HG03175 (cell line): ENCODE measurements at regions not wholly inside any gene's neighbourhood (a gene's known extent, or its start where the extent isn't known, plus 50 kb on each side); places are given as distances from the start of the nearest gene placed in this dataset.

Experiments
- ATAC-seq: cut with Tn5 transposase; IDR thresholded peaks from one replicate; pipeline ENCODE4 v1.9.1; 2021; ENCODE audit warnings: mild to moderate bottlenecking, moderate library complexity; ENCODE audit not compliant: unreplicated experiment

GRCh38 chr22:48547971-48548370 lies 1279.7 kb downstream of the BRD1 start:
- ATAC-seq: no peak

DNA sequence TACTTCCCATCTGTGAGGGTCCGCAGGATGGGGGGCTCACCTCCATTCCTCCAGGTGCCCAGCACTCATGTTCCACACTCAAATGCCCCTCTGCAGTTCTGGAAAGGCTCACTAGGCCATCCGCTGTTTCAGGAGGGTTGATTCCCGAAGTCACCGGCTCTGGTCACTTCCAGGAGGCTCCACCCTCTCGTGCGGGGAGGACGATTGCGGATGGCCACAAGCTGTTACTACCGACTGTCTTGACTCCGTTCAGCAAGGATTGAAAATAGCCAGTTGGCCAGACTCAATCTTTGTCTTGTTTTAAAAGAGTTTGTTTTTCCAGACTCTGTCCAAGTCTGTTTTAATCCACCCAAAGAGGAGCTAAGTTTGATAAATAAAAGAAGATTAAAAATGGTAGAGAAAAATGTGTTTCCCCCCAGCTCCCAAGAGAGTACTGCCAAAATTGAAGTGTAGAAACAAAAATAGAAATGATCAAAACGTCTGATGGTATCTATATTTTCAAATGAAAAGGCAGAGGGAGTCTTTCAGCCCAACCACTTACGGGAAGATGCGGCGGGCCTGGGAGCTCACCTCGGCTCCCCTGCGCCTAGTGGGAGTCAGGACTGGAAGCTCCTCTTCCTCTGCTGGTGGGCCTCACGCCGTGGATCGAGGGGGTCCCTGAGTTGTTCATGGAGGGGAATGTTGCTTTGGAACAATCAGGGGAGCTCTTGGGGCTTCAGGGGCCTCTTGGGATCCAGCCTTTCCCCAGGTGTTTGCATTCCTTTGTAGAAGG lies 1280.8 kb downstream of the BRD1 start:
- no peak for ATAC-seq

GRCh38 chr22:48545987-48546386 lies 1281.7 kb downstream of the BRD1 start:
- ATAC-seq: no peak

GRCh38 chr22:48541401-48542098 lies 1286.1 kb downstream of the BRD1 start:
- ATAC-seq: no peak

GRCh38 chr22:48539261-48539660 lies 1288.4 kb downstream of the BRD1 start:
- no peak for ATAC-seq

GRCh38 chr22:48538291-48538820 lies 1289.3 kb downstream of the BRD1 start:
- ATAC-seq: no peak

DNA sequence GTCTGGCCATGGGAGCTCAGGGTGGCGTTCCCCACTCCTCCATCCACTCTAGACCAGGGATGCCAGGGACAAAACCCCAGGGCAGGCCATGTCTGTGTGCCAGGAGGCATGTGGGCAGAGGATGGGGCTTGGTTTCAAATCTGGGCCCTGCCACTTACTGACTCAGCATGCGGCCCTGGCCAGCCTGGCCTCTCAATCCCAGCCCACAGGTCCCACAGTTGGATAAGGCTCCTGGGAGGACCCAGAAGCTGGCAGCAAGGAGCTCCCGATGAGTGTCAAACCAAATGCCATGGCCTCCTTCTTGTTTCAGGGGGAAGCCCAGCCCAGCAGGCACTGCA lies 1290.4 kb downstream of the BRD1 start:
- no peak for ATAC-seq

GRCh38 chr22:48536541-48537342 lies 1290.9 kb downstream of the BRD1 start:
- no peak for ATAC-seq

GRCh38 chr22:48535868-48536540 lies 1291.7 kb downstream of the BRD1 start:
- ATAC-seq: no peak

DNA sequence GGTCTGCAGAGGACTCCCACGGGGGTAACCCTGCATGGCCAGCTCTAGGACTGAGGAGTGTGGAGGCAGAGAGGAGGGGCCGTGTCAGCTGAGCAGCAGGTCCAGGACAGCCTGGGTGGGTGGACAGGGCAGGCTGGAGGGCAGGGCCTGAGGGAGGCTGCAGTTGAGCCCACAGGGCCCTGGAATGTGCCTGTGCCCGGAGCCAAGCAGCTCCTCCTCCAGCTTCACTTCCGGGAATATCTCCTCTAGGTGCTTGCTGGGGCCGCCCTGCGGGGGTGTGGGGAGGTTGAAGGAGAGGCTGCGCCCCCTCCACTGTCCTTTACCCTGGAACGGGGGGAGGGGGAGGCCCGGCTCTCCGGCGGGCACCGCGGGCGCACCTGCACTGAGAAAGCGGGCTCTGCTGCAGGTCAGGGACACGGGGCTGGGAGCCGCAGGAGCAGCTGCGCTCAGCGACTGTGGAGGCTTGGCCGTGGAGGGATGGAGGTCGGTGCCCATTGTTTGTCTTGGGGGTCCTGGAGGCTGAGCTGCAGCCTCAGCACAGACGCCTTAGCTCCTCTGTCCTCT lies 1293.2 kb downstream of the BRD1 start:
- ATAC-seq: no peak

DNA sequence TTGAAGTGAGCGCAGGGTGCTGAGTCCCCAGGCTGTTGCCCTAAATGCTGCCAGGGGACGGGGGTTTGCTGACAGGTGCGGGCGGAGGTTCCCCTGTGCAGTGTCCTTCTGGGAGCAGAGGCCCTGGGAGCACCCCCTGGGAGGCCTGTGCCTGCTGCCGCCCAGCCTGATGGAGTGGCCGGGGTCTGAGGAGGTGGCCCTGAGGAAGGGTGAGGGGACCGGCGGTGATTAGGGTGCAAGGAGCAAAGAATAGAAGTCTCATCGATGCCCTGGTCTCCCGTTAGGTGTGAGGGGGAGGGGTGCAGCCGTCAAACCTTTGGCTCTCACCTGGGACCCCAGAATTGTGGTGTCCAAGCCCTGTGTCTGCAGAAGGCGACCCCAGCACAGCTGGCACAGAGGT lies 1294.7 kb downstream of the BRD1 start:
- ATAC-seq: no peak

GRCh38 chr22:48531761-48532435 lies 1295.8 kb downstream of the BRD1 start:
- no peak for ATAC-seq

DNA sequence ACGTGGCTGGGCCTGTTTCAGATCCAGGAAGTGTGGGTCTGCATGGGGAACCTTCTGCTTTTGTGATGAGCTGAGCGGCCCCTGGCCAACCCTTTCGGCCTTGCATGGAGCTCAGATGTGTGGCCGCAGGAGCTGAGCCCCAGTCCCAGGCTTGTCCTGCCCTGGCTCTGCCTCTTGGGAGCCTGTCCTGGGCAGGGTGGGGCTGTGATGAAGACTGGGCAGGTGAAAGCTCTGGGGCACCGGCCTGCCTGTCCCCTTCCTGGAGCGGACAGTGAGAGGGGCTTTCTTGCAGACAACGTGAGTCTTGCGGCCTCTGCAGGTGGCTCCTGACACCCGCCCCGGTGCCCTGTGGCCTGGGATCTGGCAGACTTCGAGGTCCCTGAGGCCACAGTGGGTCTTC lies 1296.6 kb downstream of the BRD1 start:
- no peak for ATAC-seq

DNA sequence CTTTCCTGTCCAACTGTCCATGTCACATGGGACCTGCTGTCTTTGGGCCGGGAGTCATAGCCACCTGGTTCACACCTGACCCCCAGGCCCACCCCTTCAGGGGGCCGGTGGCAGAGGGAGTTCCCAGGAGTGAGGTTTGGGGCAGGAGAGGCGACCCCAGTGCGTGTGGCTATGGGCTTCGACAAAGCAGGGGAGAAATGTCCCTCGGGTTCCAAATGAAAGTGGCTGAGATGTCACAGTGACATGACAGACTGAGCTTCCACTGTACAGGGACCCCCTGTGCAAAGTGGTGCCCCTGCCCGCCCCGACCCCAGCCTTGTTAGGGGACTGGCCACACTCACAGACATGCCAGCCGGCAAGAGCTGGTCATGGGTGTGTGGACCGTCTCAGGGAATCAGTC lies 1297.0 kb downstream of the BRD1 start:
- no peak for ATAC-seq

DNA sequence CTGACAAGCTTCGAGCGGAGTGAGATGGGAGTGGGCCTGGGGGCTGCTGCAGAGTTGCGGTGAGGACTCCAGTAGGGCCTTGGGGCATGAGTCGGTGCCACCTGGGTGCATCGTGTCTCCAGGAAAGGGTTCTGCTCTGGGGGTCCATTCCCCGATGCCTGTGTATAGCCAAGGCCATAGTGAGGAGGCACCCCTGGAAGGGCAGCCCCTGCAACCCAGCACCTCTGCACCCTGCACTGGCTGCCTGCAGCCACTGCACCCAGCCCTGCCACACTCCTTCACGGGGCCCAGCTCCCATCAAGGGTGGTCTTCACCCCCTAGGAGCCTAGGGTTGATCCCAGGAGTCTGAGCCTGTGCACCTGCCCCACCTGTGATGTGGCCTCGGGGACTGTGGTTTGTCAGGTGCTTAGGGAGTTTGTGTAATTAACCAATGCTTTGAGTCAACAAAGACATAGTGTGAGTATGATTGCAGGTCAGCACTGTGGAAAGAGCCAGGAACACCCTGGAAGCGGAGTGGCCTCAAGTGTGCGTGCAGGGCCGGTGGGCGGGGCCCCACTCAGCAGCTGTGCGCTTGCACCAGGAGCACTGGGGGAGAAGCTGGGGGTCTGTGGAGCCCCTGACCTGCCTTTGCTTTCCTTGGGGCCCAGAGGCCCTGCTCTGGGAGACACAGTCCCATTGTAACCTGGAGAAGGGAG lies 1299.3 kb downstream of the BRD1 start:
- ATAC-seq: no peak

DNA sequence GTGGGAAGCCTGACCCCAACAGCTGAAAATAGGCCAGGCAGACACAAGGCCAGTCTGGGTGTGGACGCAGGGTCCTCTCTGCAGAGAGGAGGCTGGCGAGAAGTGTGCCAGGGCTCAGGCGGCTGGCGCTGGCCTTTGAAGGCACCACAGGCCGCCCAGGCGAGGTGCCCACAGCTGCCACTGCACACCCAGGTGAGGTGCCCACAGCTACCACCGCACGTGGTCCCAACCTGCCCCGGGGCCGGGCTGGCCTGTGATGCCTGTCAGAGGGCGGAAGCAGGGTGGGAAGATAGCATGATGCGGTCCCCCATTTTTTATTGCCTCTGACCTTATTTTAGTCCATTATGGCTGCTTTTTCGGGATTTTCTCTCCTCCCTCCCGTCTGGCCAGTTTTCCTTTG lies 1303.9 kb downstream of the BRD1 start:
- ATAC-seq: no peak

DNA sequence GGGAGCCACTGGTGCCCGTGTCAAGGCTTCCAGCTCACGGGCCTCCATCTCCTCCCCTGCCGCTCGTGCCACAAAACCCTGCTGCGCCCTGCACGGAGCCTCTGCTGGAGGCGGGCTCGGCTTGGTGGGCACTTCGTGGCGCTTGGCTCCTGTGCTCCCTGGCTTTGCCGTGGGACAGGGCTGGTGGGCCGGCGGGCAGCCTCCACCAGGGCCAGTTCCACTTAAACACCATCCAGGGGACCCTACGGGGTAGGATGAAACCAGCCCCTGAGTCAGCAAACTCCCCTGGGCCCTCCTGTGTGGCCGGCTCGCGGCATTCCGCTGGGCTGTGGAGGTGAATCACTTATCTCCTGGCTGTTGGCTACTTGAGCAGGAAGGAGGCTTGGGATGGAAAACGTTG lies 1304.6 kb downstream of the BRD1 start:
- no peak for ATAC-seq

DNA sequence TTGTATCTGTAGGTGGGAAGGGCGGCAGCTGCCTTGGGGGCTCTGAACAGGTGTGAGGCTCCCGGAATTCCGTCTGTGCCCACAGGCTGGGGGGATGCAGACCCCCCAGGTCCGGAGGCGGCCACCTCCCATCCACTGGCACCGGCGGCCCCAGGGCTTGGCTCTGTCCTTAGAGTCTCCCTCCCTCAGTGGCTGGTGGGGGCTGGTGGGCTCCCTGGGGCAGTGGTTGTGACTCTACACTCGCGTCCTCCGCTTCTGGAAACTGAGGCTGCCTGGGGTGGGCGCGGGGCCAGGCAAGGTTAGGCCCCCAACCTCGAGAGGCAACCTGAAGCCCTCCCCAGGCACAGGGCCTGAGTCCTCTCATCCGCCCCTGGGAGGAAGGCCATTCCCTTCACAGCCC lies 1305.4 kb downstream of the BRD1 start:
- ATAC-seq: no peak

- no peak for ATAC-seq
Observed at GRCh38 chr22:48520884-48521588, 1306.6 kb downstream of the BRD1 start.
